ENCODE measurements at regions not wholly inside any gene's neighbourhood (a gene's known extent, or its start where the extent isn't known, plus 50 kb on each side); places are given as distances from the start of the nearest gene placed in this dataset.

GRCh38 chr2:60230037-60230436, 323.4 kb downstream of the BCL11A start:
- no peak overlapping the region for H3K4me3 ChIP-seq
- DNase-seq (ENCODE audit: low spot score in 2 of 2), result no peak
- TF ChIP-seq POLR2A (IDR thresholded peaks at IDR 0.05), result no peak
- no peaks in the 10 kb centered on the region for H3K27me3 ChIP-seq
- intact Hi-C loops (cut with DNase I; ENCODE audit: low total_unique reads), result no loop called here
- H3K27ac ChIP-seq, result no peak overlapping the region
- H3K4me1 ChIP-seq, result no peaks in the 10 kb centered on the region
- no peaks in the 10 kb centered on the region for H3K36me3 ChIP-seq
- peaks cover 0 to 10% of the 10 kb centered on the region in 2 donors for H3K9me3 ChIP-seq

- Histone ChIP-seq H3K27me3 (no peaks in the 10 kb centered on the region), H3K4me3 (no peak overlapping the region), H3K9me3 (peaks cover 0 to under 1% of the 10 kb centered on the region in 2 donors), H3K27ac (no peak overlapping the region), H3K4me1 (no peaks in the 10 kb centered on the region), H3K36me3 (no peaks in the 10 kb centered on the region)
- intact Hi-C loops (cut with DNase I; ENCODE audit: low total_unique reads), result no loop called here
- DNase-seq (ENCODE audit: low spot score in 2 of 2), result no peak
- TF ChIP-seq CTCF (IDR thresholded peaks at IDR 0.05) (no peak), POLR2AphosphoS5 (IDR thresholded peaks at IDR 0.05) (no peak), POLR2A (IDR thresholded peaks at IDR 0.05) (no peak)
These were observed 326.5 kb downstream of the BCL11A start for GRCh38 chr2:60226943-60227342.

GRCh38 chr2:60226191-60226590, 327.3 kb downstream of the BCL11A start:
- no peak for DNase-seq (ENCODE audit: low spot score in 2 of 2)
- no peaks in the 10 kb centered on the region for H3K9me3 ChIP-seq
- no peaks in the 10 kb centered on the region for H3K36me3 ChIP-seq
- H3K27me3 ChIP-seq, result no peaks in the 10 kb centered on the region
- intact Hi-C loops (cut with DNase I; ENCODE audit: low total_unique reads), result no loop called here
- H3K4me1 ChIP-seq, result no peaks in the 10 kb centered on the region
- TF ChIP-seq POLR2AphosphoS5 (IDR thresholded peaks at IDR 0.05) (no peak), CTCF (IDR thresholded peaks at IDR 0.05) (no peak), POLR2A (IDR thresholded peaks at IDR 0.05) (no peak)
- H3K27ac ChIP-seq, result no peak overlapping the region
- no peak overlapping the region for H3K4me3 ChIP-seq

GRCh38 chr2:60223859-60224258, 329.6 kb downstream of the BCL11A start:
- H3K4me3 ChIP-seq, result no peak overlapping the region
- H3K36me3 ChIP-seq, result no peaks in the 10 kb centered on the region
- no peaks in the 10 kb centered on the region for H3K9me3 ChIP-seq
- no peaks in the 10 kb centered on the region for H3K27me3 ChIP-seq
- intact Hi-C loops (cut with DNase I; ENCODE audit: low total_unique reads), result loop anchor here (5.0 kb wide), 1 partner anchor 1052 kb away; no protein-coding TSS in a partner anchor
- DNase-seq (ENCODE audit: low spot score in 2 of 2), result no peak
- no peak overlapping the region for H3K27ac ChIP-seq
- H3K4me1 ChIP-seq, result no peaks in the 10 kb centered on the region
- TF ChIP-seq CTCF (IDR thresholded peaks at IDR 0.05), result no peak
- no peak for TF ChIP-seq POLR2A (IDR thresholded peaks at IDR 0.05)
- no peak for TF ChIP-seq POLR2AphosphoS5 (IDR thresholded peaks at IDR 0.05)

GRCh38 chr2:60221098-60221497, 332.4 kb downstream of the BCL11A start:
- no peak overlapping the region for H3K27ac ChIP-seq
- no peaks in the 10 kb centered on the region for H3K9me3 ChIP-seq
- no peaks in the 10 kb centered on the region for H3K27me3 ChIP-seq
- no peaks in the 10 kb centered on the region for H3K4me1 ChIP-seq
- no peak for DNase-seq (ENCODE audit: low spot score in 2 of 2)
- TF ChIP-seq POLR2AphosphoS5 (IDR thresholded peaks at IDR 0.05) (no peak), POLR2A (IDR thresholded peaks at IDR 0.05) (no peak), CTCF (IDR thresholded peaks at IDR 0.05) (no peak)
- no peak overlapping the region for H3K4me3 ChIP-seq
- intact Hi-C loops (cut with DNase I; ENCODE audit: low total_unique reads), result loop anchor here (5.0 kb wide), 1 partner anchor 1049 kb away; no protein-coding TSS in a partner anchor
- no peaks in the 10 kb centered on the region for H3K36me3 ChIP-seq

GRCh38 chr2:60219536-60219935, 333.9 kb downstream of the BCL11A start:
- no peaks in the 10 kb centered on the region for H3K27me3 ChIP-seq
- no peak overlapping the region for H3K27ac ChIP-seq
- no peaks in the 10 kb centered on the region for H3K4me1 ChIP-seq
- H3K4me3 ChIP-seq, result no peak overlapping the region
- intact Hi-C loops (cut with DNase I; ENCODE audit: low total_unique reads), result no loop called here
- H3K9me3 ChIP-seq, result no peaks in the 10 kb centered on the region
- DNase-seq (ENCODE audit: low spot score in 2 of 2), result no peak
- no peak for TF ChIP-seq CTCF (IDR thresholded peaks at IDR 0.05)
- H3K36me3 ChIP-seq, result no peaks in the 10 kb centered on the region
